Stimulated activated CD4-positive, alpha-beta T cell treated with anti-CD3 and anti-CD28 coated beads, Interleukin-4, amount 100 ng/mL, for 4 hours (primary cell): ENCODE measurements at regions not wholly inside any gene's neighbourhood (a gene's known extent, or its start where the extent isn't known, plus 50 kb on each side); places are given as distances from the start of the nearest gene placed in this dataset.
"Not testable (repeated sequence)": the region's sequence is repeated elsewhere in the genome, so short reads cannot be mapped to it uniquely, and the experiment has no call there.

Experiments
- DNase-seq, 2 experiments: peaks; one replicate each; pipeline ENCODE4 v3.0.0-alpha.2; 2020

GRCh38 chr1:242900558-242900957 lies 354.5 kb downstream of the CEP170 start:
- DNase-seq: not testable (repeated sequence)

- no peak for DNase-seq
These were observed 364.8 kb downstream of the CEP170 start for GRCh38 chr1:242890192-242890741.

DNA sequence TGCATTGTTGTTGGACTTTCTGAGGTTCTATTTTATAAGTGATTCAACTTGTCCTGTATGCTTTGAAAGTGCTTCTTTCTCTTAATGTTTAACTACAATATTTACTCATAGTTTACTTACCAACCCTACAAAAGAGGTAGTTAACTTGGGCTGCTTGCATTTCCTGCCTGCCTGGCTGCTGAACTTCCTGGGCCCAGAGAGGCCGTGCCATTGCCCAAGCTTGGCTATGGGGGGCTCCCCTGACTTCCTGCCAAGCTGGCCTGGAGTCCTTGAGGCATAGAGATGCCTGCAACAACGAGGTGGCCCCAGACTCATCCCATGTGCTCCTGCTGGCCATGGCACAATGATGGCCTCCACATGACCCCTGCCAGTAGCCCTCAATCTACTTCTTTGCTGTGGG lies 361.6 kb upstream of the PLD5 start:
- DNase-seq: no peak

DNA sequence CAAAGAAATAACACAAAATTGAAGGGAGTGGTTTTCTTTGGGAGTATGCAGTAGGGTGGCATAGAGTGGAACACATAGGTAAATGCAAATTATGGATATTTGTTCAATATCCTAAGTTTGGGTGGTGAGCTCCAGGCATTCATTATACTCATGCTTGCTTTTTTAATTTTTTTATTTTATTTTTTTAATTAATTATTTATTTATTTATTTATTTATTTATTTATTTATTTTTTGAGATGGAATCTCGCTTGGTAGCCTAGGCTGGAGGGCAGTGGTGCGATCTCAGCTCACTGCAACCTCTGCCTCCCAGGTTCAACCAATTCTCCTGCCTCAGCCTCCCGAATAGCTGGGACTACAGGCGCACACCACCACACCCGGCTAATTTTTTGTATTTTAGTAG lies 355.5 kb upstream of the PLD5 start:
- not testable (repeated sequence) for DNase-seq

DNA sequence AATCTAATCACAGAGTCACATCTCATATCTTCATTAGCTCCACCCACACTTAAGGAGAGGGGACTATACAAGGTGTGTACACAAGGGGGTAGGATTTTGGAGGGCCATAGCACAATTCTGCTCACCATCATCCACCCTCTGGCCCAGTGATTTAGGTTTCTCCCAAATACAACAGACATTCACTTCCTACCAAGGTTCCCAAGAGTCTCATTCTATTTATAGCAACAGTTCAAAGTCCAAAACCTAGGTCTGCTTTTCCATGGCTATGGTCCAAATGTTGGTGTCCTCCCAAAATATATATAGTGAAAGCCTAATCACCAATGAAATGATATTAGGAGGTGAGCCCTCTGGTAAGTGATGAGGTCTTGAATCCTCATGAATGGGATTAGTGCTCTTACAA lies 353.2 kb upstream of the PLD5 start:
- DNase-seq: no peak

- no peak for DNase-seq
These were observed 352.7 kb upstream of the PLD5 start for GRCh38 chr1:242877229-242877628.

DNA sequence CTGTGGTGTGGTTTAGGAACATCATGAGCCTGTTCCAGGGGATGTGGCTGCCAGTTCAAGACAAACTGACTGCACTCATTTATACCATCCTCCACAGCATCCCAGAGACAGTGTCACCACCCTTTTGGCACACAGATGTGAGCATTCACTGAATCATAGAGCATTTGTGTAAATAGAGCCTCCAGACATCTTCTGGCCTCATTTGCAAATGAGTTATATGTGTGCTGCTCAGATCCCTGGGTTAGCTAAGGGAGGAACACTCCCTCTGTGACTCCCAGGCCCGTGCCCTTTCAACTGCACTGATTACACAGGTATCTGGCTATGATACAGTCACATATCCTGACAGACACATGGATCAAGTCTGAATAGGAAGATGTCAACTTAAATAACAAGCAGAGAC lies 351.5 kb upstream of the PLD5 start:
- no peak for DNase-seq

DNA sequence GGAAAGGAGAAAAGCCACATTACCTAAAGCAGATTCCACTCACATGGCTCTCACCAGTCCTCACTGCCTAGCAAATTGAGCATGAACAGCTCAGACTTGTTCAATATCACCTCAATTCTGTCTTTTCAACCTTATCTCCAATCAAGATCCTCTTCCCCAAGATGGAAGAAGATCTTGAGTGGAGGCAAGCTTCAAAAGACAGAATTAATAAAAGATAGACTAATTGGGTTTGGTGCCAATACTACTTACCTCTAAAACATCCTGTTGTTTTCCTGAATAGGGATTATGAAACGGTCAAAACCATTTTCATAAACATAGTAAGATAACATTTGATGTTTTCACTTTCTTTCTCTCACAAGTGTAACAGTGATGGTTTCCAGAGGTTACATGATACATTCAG lies 349.2 kb upstream of the PLD5 start:
- DNase-seq: no peak

DNA sequence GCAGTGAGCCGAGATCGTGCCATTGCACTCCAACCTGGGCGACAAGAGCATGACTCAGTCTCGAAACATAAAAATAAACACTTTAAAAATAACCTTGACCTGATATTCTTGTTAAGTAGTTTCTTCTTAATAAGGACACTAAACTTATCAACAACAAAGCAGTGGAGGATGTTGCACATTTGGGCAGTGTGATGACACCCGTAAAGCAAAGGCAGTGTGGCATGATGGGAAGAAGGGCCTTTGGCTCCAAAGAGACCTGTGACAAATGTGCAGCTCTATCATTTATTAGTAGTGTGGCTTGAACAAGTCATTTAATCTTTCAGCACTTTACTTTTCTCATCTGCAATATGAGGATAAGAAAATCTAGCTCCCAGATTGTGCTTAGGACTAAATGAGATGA lies 348.0 kb upstream of the PLD5 start:
- DNase-seq: no peak

DNA sequence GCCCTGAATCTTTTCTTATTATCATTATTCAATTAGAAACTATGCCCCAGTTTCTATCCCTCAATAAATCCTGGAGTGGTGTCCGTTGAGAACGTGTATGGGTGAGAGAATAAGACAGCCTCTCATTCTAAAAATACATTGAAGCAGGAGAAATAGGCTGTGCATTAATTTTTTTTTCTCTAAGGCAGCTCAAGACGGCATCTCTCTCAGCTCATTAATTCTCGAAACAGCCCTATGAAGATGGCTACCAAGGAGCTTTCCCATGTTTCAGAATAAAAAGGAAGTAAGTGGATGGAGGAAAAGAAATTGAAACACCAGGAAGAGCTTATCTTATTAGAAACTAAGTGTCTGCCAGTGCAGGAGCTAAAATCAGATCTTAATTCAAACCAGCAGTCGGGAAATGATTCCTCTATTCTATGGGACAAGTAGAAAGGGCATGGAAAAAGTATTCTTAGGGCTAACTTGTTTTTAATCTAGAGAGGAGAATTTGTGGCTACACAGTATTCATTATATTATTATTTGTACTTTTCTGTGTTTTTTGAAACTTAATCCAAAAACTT lies 347.1 kb upstream of the PLD5 start:
- DNase-seq: no peak

GRCh38 chr1:242870966-242871365 lies 346.5 kb upstream of the PLD5 start:
- no peak for DNase-seq

DNA sequence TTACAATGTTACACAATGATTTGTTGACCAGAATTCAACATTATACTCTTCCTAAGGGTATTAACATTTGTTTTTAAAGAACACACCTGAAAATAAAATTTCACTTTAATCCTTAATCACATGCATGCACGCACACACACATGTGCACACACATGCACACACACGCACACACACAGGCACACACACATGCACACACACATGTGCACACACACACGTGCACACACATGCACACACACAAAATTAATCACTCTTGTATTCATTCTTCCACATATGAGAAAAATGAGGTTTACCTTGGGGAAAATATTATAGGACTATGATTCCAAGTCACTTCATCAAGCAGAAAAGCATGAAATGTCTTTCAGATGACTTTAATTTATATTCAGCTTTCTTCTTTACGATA lies 331.8 kb upstream of the PLD5 start:
- DNase-seq: no peak

GRCh38 chr1:242854466-242854865 lies 330.0 kb upstream of the PLD5 start:
- no peak for DNase-seq

DNA sequence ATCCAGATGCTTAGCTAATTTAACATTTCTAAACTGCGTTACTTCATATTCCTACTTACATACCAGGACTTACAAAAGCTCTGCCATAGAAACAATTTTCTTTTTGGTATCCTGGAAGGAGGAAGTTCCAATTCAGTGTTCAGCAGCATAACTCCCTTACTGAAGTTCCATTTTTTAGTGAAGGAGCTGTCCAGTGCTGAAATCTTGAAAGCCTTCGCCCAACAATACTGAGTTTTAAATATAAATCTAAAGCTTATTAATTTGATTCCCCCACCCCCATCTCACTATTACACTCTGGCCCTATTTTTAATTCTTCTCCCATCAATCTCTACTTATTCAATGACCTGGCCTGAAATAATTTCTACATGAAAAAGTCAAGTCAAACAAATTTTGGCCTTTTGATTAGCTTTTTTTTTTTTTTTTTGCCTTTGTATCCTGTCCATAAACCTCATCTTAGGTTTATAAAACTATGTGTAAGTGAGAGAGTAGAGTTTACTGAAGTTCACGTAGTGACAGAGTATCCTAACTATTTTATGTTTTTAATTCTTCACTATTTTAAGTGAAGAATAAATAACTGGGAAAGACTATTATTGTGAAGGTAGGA lies 323.0 kb upstream of the PLD5 start:
- no peak for DNase-seq

- DNase-seq: no peak
These were observed 317.6 kb upstream of the PLD5 start for GRCh38 chr1:242842094-242842493.

GRCh38 chr1:242839101-242839500 lies 314.6 kb upstream of the PLD5 start:
- no peak for DNase-seq

DNA sequence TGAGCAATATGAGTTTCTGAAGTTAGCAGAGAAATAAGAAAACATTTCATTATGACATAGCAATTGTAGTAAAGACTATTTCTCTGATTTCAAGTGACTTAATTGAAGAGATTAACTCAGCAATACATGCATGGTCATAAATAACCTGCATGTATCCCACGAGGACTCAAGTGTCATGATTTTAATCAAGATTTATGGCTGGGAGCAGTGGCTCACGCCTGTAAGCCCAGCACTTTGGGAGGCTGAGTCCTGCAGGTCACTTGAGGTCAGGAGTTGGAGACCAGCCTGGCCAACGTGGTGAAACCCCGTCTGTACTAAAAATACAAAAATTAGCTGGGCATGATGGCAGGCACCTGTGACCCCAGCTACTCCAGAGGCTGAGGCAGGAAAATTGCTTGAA lies 311.9 kb upstream of the PLD5 start:
- DNase-seq: no peak

DNA sequence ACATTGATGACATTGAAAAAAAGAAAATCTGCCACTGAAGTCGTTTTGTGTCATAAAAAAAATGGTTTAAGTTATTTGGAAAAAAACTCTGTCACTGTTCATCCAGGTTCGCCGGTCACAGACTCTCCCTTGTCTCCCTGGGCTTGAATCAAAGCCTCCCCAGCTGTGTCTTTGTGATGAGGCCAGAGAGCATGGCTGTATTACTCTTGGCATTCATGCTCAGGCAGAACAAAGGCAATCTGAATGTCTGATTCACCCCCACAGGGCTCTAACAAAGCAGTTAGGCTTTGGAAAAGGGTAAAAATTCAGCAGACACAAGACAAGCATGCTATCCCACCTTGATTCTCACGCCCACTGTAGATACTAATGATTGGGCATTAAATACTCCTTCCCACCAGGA lies 304.3 kb upstream of the PLD5 start:
- no peak for DNase-seq

- no peak for DNase-seq
These were observed 303.7 kb upstream of the PLD5 start for GRCh38 chr1:242828199-242828598.

- no peak for DNase-seq
These were observed 303.0 kb upstream of the PLD5 start for GRCh38 chr1:242827538-242827937.

DNA sequence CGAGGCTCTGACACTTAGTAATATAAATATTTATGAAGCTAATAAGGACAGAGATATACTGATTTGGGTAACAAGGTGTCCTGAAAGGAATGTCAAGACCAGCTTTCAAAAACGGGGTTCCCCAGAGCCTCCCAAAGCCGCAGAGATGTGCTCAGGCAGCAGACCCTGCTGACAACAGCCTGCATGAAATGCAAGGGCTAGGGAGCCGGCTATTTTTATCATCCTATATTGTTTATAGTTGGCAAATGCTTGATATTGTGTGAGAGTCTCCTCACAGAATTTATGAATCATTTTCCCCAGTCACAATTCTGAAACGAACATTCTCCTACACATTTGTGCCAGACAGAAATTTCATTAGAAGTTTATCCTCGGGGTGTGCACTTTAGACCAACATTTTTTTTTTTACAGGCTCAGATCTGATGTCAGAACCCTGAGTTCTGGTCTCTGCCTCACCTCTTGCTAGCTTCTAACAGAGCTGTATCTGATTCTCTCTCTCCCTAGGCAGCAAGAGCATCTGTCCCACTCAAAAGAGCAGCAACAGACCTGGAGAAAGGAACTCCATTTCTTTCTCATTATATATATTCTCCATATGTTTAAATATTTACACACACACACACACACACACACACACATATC lies 302.3 kb upstream of the PLD5 start:
- DNase-seq: no peak

DNA sequence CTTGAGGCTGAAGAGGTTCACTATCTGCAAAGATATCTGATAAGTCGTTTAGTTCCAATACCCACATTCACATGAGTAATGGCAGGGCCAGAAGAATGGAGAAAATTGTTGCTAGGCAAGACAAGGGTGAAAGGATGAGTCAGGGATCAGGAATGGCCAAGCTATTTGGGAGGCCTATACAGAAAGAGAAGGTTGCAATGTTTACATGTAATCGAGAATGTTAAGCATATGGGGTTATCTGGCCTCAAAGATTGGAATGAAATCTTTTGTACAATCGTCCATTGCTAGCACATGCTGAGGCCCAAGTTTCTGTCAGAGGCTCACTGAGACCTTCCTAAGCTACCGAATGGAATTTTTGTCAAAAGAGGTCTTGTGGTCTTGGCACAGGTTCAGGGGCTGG lies 299.9 kb upstream of the PLD5 start:
- no peak for DNase-seq

GRCh38 chr1:242813490-242814091 lies 289.1 kb upstream of the PLD5 start:
- no peak for DNase-seq
